ENCODE measurements at regions not wholly inside any gene's neighbourhood (a gene's known extent, or its start where the extent isn't known, plus 50 kb on each side); places are given as distances from the start of the nearest gene placed in this dataset.

- H3K4me3 ChIP-seq, result no peak overlapping the region
- no peak for DNase-seq (ENCODE audit: low spot score)
- H3K4me1 ChIP-seq, result peaks cover 18% of the 10 kb centered on the region
- no peaks in the 10 kb centered on the region for H4K20me1 ChIP-seq (ENCODE audit: low read depth)
- H3K36me3 ChIP-seq, result no peaks in the 10 kb centered on the region
- H3K36me3 Mint-ChIP-seq, result no peaks in the 10 kb centered on the region
- H3K9ac ChIP-seq, result no peak overlapping the region
- no peak overlapping the region for H2AFZ ChIP-seq (replicated peaks)
- no peaks in the 10 kb centered on the region for H3K27me3 ChIP-seq
- H3K9me3 Mint-ChIP-seq, result peaks cover 3% of the 10 kb centered on the region
- no peak overlapping the region for H3K27ac Mint-ChIP-seq
- no peak for TF ChIP-seq EZH2 (IDR thresholded peaks at IDR 0.05)
- no peak for TF ChIP-seq CTCF (IDR thresholded peaks at IDR 0.05)
- H3F3A ChIP-seq (ENCODE audit: low read depth), result peaks cover 18% of the 10 kb centered on the region
- H3K4me1 Mint-ChIP-seq, result peaks cover 10% of the 10 kb centered on the region
- no peak overlapping the region for H3K27ac ChIP-seq
- H3K9me3 ChIP-seq (ENCODE audit: low read depth), result no peaks in the 10 kb centered on the region
- H3K4me2 ChIP-seq, result no peak overlapping the region
- H3K4me3 Mint-ChIP-seq, result no peak overlapping the region
- no peaks in the 10 kb centered on the region for H3K27me3 Mint-ChIP-seq (ENCODE audit: insufficient read depth, low read depth)
- no peaks in the 10 kb centered on the region for H3K79me2 ChIP-seq (ENCODE audit: low read depth)
Observed at GRCh38 chr7:46218461-46219200, 297.6 kb upstream of the IGFBP3 start.

DNA sequence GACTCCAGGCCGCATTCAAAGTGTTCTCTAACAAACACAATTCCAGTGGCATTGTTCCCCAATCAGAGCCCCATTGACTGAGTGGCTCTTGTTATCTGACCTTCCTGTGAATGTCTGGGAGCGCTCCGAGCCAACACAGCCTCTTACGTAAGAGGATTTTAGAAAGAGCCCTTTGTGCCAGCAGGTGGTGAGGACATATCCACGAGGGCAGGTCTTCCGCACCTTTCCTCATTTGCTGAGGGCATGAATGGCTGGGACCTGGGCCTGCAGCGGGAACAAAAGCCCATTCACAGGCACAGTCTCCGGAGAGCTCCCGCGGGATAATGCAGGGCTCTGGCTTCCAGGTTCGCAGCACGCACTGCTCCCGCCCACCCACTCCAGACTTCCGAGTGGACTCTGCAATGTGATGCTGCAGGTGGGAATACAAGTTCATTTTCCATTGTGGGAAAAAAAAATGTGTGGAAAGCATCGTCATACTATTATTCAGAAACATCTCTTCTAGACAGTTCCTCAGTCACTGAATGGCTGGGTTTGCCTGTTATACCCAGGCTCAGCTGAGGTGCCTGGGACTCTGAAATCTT, 295.0 kb upstream of the IGFBP3 start:
- DNase-seq (ENCODE audit: low spot score), result peak; percentile 94
- no peaks in the 10 kb centered on the region for H3K36me3 Mint-ChIP-seq
- Histone ChIP-seq H3K27me3 (no peaks in the 10 kb centered on the region), H3K79me2 (ENCODE audit: low read depth) (no peaks in the 10 kb centered on the region), H4K20me1 (ENCODE audit: low read depth) (no peaks in the 10 kb centered on the region), H2AFZ (replicated peaks) (no peak overlapping the region), H3K4me2 (no peak overlapping the region), H3F3A (ENCODE audit: low read depth) (peaks cover 18% of the 10 kb centered on the region), H3K4me3 (no peak overlapping the region), H3K36me3 (no peaks in the 10 kb centered on the region), H3K9ac (no peak overlapping the region), H3K9me3 (ENCODE audit: low read depth) (no peaks in the 10 kb centered on the region), H3K4me1 (peaks cover 18% of the 10 kb centered on the region), H3K27ac (peak overlapping the region; percentile 76)
- H3K9me3 Mint-ChIP-seq, result peaks cover 6% of the 10 kb centered on the region
- H3K4me1 Mint-ChIP-seq, result peaks cover 10% of the 10 kb centered on the region
- TF ChIP-seq EZH2 (IDR thresholded peaks at IDR 0.05), result no peak
- no peak for TF ChIP-seq EZH2phosphoT487 (IDR thresholded peaks at IDR 0.05)
- TF ChIP-seq CTCF (IDR thresholded peaks at IDR 0.05), result no peak
- no peaks in the 10 kb centered on the region for H3K27me3 Mint-ChIP-seq (ENCODE audit: insufficient read depth, low read depth)
- H3K27ac Mint-ChIP-seq, result no peak overlapping the region
- no peak overlapping the region for H3K4me3 Mint-ChIP-seq

DNA sequence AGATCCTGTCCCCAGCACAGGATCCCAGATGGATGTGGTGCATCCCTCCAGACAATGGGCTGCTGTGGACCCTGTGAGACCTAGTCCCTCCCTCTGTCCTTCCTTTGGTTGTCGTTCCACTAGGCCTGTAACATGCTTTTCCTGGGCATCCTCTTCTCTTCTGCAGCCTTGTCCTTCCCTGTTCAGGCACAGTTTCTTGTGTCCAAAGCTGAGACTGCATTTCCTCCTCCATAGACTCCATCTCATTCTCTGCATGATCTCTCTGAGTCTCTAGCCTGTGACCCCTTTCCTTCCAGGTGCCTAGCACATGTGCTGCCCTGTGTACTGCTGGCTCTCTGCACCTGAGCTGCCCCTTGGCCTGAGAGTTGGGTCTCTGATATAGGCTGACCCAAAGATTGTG, 293.5 kb upstream of the IGFBP3 start:
- H3F3A ChIP-seq (ENCODE audit: low read depth), result peaks cover 18% of the 10 kb centered on the region
- H3K4me3 ChIP-seq, result no peak overlapping the region
- H3K4me3 Mint-ChIP-seq, result no peak overlapping the region
- peaks cover 18% of the 10 kb centered on the region for H3K4me1 ChIP-seq
- no peak overlapping the region for H3K4me2 ChIP-seq
- H3K27ac Mint-ChIP-seq, result no peak overlapping the region
- H3K27me3 Mint-ChIP-seq (ENCODE audit: insufficient read depth, low read depth), result no peaks in the 10 kb centered on the region
- no peak overlapping the region for H2AFZ ChIP-seq (replicated peaks)
- H3K27ac ChIP-seq, result no peak overlapping the region
- no peak for DNase-seq (ENCODE audit: low spot score)
- H3K9ac ChIP-seq, result no peak overlapping the region
- H3K36me3 Mint-ChIP-seq, result no peaks in the 10 kb centered on the region
- no peaks in the 10 kb centered on the region for H3K9me3 ChIP-seq (ENCODE audit: low read depth)
- TF ChIP-seq CTCF (IDR thresholded peaks at IDR 0.05), result no peak
- TF ChIP-seq EZH2 (IDR thresholded peaks at IDR 0.05), result no peak
- TF ChIP-seq EZH2phosphoT487 (IDR thresholded peaks at IDR 0.05), result no peak
- H3K36me3 ChIP-seq, result no peaks in the 10 kb centered on the region
- H3K9me3 Mint-ChIP-seq, result peaks cover 6% of the 10 kb centered on the region
- no peaks in the 10 kb centered on the region for H4K20me1 ChIP-seq (ENCODE audit: low read depth)
- H3K79me2 ChIP-seq (ENCODE audit: low read depth), result no peaks in the 10 kb centered on the region
- H3K4me1 Mint-ChIP-seq, result peaks cover 17% of the 10 kb centered on the region
- no peaks in the 10 kb centered on the region for H3K27me3 ChIP-seq
